ENCODE measurements at regions not wholly inside any gene's neighbourhood (a gene's known extent, or its start where the extent isn't known, plus 50 kb on each side); places are given as distances from the start of the nearest gene placed in this dataset.

DNA sequence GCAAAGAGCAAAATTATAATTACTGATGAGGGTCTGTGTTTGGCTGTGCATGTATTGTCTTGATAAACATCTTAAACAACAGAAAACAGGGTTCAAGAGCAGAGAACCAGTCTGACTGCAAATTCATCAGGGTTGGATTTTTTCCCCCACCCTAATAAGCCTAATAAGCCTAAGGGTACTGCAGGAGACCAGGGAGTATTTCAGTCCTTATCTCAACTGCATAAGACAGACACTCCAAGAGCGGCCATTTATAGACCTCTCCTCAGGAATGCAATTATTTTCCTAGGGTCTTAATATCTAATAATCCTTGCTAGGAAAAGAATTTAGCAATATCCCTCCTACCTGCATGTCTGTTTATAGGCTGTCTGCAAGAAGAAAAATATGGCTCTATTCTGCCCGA is 2011.5 kb upstream of the PCDH20 start:
- TF ChIP-seq, protein P1, sequence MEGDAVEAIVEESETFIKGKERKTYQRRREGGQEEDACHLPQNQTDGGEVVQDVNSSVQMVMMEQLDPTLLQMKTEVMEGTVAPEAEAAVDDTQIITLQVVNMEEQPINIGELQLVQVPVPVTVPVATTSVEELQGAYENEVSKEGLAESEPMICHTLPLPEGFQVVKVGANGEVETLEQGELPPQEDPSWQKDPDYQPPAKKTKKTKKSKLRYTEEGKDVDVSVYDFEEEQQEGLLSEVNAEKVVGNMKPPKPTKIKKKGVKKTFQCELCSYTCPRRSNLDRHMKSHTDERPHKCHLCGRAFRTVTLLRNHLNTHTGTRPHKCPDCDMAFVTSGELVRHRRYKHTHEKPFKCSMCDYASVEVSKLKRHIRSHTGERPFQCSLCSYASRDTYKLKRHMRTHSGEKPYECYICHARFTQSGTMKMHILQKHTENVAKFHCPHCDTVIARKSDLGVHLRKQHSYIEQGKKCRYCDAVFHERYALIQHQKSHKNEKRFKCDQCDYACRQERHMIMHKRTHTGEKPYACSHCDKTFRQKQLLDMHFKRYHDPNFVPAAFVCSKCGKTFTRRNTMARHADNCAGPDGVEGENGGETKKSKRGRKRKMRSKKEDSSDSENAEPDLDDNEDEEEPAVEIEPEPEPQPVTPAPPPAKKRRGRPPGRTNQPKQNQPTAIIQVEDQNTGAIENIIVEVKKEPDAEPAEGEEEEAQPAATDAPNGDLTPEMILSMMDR (IDR thresholded peaks at IDR 0.05; ENCODE audit: extremely low read depth, missing control alignments) = no peak
- no peak for DNase-seq (ENCODE audit: low spot score)

DNA sequence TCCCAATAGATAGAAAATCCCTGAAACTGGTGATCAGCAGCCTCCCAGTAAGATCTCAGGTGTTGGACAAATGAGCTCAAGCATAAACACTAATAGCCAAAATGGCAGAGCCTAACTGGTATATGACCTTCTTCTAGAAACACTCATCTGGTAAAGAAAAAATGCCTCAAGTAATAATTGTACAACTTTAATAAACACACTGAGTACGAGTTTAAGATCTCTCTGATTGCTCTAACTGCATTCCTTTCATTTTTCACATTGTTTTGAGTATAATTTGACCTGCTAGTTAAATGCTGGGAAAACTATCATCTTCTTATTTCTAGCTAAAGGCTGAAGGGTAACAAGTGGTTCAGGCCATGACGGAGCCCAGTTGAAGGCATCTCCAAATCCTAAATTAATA is 2009.5 kb upstream of the PCDH20 start:
- TF ChIP-seq, protein P1 (IDR thresholded peaks at IDR 0.05; ENCODE audit: extremely low read depth, missing control alignments) = no peak

DNA sequence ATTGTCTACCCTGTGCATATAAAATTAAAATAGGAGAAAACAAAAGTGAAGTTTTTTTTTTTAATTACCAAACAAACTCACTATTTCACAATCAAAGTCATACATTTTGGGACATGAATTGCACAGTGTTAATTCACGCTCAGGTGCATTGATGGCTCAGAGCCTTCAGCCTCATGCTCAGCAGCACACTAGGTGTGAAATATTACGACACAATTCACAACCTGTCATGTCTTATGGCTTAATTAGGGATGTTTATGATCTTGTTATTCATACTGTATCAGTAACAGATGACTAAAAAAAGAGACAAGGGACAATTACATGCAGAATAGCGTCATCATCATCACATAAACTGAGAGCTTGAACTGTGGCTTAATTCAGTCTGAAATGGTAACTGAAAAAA is 2005.5 kb upstream of the PCDH20 start:
- TF ChIP-seq, protein P1 (IDR thresholded peaks at IDR 0.05; ENCODE audit: extremely low read depth, missing control alignments) = no peak
- no peak for DNase-seq (ENCODE audit: low spot score)

More for the DNA sequence above, 2009.5 kb upstream of the PCDH20 start:
- no peak for DNase-seq (ENCODE audit: low spot score)

DNA sequence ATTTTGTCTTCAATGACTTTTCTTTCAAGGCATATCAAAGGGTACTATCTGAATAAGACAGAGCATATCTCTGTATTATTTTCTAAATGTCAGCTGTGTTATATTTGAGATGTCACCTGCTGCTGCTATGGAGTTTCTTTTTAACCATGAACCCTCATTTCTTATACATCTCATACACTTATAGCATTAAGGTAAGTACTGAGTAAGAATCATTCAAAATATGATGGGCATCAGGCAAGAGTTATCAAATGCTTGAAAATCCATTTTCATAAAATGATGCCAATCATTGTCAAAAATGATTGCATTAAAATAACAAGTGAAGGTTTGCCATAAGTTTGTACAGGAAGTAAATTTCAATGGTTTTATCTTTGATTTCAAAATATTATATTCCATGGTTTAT is 2005.0 kb upstream of the PCDH20 start:
- TF ChIP-seq, protein P1 (IDR thresholded peaks at IDR 0.05; ENCODE audit: extremely low read depth, missing control alignments) = no peak
- DNase-seq (ENCODE audit: low spot score) = no peak

DNA sequence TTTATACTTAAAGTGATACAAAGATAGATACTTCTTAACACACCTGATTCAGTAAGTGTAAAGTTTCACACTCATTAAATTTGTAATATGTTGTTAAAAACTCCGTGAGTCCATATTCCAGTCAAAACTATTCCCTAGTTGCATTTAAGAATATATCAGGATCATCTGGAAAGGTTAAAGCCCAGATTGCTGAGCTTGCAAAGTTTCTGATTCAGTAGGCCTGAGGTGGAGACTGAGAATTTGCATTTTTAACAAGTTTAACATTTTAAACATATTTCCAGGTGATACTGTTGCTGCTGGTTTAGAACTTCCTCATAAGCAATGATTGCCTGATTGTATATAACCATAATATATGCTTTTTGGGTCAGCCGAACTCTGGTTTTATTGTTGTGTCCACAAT is 1998.6 kb upstream of the PCDH20 start:
- TF ChIP-seq, protein P1 (IDR thresholded peaks at IDR 0.05; ENCODE audit: extremely low read depth, missing control alignments) = no peak
- DNase-seq (ENCODE audit: low spot score) = no peak

DNA sequence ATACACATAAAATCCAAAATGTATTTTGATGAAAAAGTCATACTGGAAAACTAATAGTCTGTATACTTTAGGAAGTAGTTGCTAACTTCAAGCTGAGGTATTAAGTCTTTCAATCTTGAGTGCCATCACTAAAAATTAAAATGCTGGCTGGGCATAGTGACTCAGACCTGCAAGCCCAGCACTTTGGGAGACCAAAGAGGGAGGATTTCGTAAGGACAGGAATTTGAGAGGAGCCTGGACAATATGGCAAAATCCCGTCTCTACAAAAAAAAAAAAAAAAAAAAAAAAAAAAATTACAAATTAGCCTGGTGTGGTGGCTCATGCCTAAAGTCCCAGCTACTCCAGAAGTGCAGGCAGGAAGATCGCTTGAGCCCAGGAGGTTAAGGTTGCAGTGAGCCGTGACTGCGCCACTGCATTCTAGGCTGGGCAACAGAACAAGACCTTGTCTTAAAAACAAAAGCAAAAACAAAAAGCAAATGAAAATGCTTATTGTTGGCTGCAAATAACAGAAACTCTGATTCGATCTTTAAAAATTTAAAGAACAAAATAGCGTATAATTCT is 1994.2 kb upstream of the PCDH20 start:
- TF ChIP-seq, protein P1 (IDR thresholded peaks at IDR 0.05; ENCODE audit: extremely low read depth, missing control alignments) = no peak
- DNase-seq (ENCODE audit: low spot score) = no peak

DNA sequence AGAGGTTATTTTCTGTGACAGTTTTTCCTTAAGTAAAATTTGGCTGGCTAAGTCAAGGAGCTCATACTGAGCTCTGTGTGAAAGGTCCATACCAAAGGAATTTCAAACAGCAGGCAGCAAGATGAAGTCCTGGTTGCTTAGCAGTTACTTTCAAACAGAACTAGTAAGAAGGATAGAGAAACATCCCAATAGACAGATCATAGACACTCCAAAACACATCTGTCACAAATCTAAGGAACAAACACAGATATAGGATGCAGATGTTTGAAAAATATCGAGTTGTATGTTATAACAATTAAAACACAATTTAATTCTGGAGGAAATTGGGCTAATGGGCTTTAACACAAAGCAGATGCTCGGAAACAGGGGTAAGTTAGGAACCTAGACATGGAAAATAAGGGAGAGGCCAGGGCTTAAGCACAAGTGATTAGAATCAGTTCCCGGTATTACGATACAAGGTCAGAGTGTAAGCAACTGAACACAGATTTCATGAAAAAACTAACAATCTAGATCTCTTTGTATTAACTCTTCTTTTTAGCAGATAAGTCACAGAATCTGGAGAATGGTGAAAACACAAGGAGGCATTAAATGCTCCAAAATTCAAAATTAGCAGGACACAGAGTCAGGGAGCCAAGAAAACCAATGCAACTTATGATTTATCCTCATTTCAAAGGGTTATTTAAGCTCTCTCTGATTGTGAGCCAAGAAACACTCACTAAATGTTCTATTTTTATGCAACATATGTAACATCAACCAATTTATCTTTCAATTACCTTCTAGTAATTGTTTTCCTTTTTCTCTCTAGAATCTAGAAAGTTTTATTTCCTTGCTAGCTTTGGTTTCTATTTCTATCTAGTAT is 1992.9 kb upstream of the PCDH20 start:
- DNase-seq (ENCODE audit: low spot score) = no peak
- TF ChIP-seq, protein P1 (IDR thresholded peaks at IDR 0.05; ENCODE audit: extremely low read depth, missing control alignments) = no peak
